GM18520 (cell line): ENCODE measurements at regions not wholly inside any gene's neighbourhood (a gene's known extent, or its start where the extent isn't known, plus 50 kb on each side); places are given as distances from the start of the nearest gene placed in this dataset.
A peak's percentile ranks its signal among the peaks of the same experiment; 100 is the strongest.

Experiments
- ATAC-seq: cut with Tn5 transposase; IDR thresholded peaks from one replicate; pipeline ENCODE4 v1.9.1; 2021; ENCODE audit not compliant: unreplicated experiment

GRCh38 chr3:40593351-40593750, 68.6 kb downstream of the ZNF621 start:
- ATAC-seq = no peak

GRCh38 chr3:40597441-40597840, 72.7 kb downstream of the ZNF621 start:
- no peak for ATAC-seq

- ATAC-seq = no peak
These were observed 73.6 kb downstream of the ZNF621 start for GRCh38 chr3:40598338-40598737.

- no peak for ATAC-seq
These were observed 74.2 kb downstream of the ZNF621 start for GRCh38 chr3:40598962-40599361.

GRCh38 chr3:40602778-40603385, 78.1 kb downstream of the ZNF621 start:
- ATAC-seq = no peak

- no peak for ATAC-seq
These were observed 81.2 kb downstream of the ZNF621 start for GRCh38 chr3:40605960-40606359.

GRCh38 chr3:40608091-40608490, 83.3 kb downstream of the ZNF621 start:
- ATAC-seq = no peak

- ATAC-seq = no peak
These were observed 88.5 kb downstream of the ZNF621 start for GRCh38 chr3:40613306-40613705.

- ATAC-seq = no peak
These were observed 90.6 kb downstream of the ZNF621 start for GRCh38 chr3:40615110-40615915.

GRCh38 chr3:40615918-40616819, 91.4 kb downstream of the ZNF621 start:
- no peak for ATAC-seq

GRCh38 chr3:40617084-40617483, 92.3 kb downstream of the ZNF621 start:
- ATAC-seq = no peak

- no peak for ATAC-seq
These were observed 93.4 kb downstream of the ZNF621 start for GRCh38 chr3:40618158-40618557.

GRCh38 chr3:40620151-40620550, 95.4 kb downstream of the ZNF621 start:
- ATAC-seq = no peak

- ATAC-seq = no peak
These were observed 96.5 kb downstream of the ZNF621 start for GRCh38 chr3:40621252-40621651.

- peak; percentile 91 for ATAC-seq
These were observed 98.8 kb downstream of the ZNF621 start for GRCh38 chr3:40623567-40623966.

- ATAC-seq = no peak
These were observed 99.5 kb downstream of the ZNF621 start for GRCh38 chr3:40624189-40624769.

GRCh38 chr3:40627095-40627494, 102.3 kb downstream of the ZNF621 start:
- no peak for ATAC-seq

GRCh38 chr3:40628984-40629383, 104.2 kb downstream of the ZNF621 start:
- ATAC-seq = no peak

- ATAC-seq = no peak
These were observed 106.7 kb downstream of the ZNF621 start for GRCh38 chr3:40631341-40631995.

- ATAC-seq = no peak
These were observed 113.1 kb downstream of the ZNF621 start for GRCh38 chr3:40637906-40638305.

- ATAC-seq = no peak
These were observed 114.2 kb downstream of the ZNF621 start for GRCh38 chr3:40639006-40639405.
